GM21786 (cell line): ENCODE measurements at regions not wholly inside any gene's neighbourhood (a gene's known extent, or its start where the extent isn't known, plus 50 kb on each side); places are given as distances from the start of the nearest gene placed in this dataset.

ENCODE experiments used
- ATAC-seq: cut with Tn5 transposase; IDR thresholded peaks from one replicate; pipeline ENCODE4 v1.9.1; 2021; ENCODE audit not compliant: unreplicated experiment

GRCh38 chr6:8219352-8219943 lies 117.1 kb upstream of the EEF1E1 start:
- ATAC-seq: peak; percentile 60

DNA sequence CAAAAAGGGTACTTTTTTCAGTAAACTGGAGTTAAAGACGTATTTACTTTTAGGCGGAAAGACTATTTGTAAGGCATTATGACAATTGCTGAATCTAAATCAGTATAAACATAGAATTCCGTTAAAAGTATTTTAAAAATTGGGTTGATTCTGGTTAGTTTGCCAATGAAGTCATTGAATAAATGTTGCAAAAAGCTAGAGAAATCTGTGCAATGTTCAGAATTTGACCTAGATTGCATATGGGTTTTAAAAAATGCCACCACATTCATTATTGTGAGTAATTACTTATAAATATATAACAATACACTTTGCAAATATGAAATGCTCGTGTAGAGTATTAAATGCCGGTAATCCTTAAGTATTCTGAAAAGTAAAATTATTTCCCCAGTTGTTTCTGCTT lies 116.5 kb upstream of the EEF1E1 start:
- ATAC-seq: no peak

DNA sequence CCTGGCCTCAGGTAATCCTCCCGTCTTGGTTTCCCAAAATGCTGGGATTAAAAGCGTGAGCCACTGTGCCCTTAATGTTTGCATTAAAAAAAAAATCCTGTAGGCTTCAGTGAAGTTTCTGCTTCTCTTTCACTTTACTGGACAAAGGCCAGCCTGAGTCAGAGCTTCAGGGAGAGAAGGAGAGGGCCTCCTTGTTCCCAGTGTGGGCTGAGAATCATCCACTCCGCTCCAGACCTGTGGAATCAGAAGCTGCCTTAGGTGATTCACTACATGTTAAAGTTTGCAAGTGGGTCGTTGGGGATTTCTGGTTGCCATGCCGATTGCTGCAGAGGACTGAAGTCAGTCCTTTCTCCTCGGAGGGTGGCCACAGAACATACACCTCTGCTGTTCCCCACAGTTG lies 113.3 kb upstream of the EEF1E1 start:
- ATAC-seq: no peak

GRCh38 chr6:8213995-8214394 lies 111.6 kb upstream of the EEF1E1 start:
- no peak for ATAC-seq

- ATAC-seq: no peak
Measured at GRCh38 chr6:8212720-8213434, 110.5 kb upstream of the EEF1E1 start.

GRCh38 chr6:8207869-8208191 lies 105.5 kb upstream of the EEF1E1 start:
- no peak for ATAC-seq

- no peak for ATAC-seq
Measured at GRCh38 chr6:8207191-8207868, 105.0 kb upstream of the EEF1E1 start.

DNA sequence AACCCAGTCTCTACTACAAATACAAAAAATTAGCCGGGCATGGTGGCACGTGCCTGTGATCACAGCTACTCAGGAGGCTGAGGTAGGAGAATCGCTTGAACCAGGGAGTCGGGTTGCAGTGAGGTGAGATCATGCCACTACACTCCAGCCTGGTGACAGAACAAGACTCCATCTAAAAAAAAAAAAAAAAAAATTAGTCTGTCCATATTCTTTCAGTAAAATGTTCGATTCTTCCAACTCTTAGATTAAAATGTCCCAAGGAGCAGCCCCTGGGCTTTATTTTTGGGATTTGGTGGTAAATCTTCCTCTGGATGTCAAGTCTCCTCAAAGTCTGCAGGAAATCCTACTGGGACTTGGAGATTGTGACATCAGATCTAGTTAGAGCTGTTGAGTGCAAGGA lies 101.0 kb upstream of the EEF1E1 start:
- no peak for ATAC-seq

DNA sequence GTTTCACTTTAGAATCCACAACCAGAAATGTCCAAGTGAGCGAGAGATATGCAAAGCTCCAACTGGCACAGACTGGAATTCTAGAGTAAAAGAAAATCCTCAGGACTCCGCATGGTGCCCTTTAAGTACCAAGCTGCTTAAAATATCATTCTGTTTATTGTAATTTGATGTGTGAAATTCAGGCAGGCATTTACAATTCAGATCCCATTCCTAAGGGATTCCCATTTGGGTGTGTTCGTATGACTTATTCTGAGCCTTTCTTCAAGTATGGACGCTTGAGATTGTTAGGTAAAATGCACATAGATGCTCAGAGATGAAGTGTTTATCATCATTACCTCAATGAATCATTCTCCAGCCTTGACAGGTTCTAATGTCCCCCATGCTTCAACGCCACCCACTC lies 99.3 kb upstream of the EEF1E1 start:
- ATAC-seq: no peak

- no peak for ATAC-seq
Measured at GRCh38 chr6:8200255-8200654, 97.9 kb upstream of the EEF1E1 start.

GRCh38 chr6:8195714-8196102 lies 93.4 kb upstream of the EEF1E1 start:
- ATAC-seq: no peak

DNA sequence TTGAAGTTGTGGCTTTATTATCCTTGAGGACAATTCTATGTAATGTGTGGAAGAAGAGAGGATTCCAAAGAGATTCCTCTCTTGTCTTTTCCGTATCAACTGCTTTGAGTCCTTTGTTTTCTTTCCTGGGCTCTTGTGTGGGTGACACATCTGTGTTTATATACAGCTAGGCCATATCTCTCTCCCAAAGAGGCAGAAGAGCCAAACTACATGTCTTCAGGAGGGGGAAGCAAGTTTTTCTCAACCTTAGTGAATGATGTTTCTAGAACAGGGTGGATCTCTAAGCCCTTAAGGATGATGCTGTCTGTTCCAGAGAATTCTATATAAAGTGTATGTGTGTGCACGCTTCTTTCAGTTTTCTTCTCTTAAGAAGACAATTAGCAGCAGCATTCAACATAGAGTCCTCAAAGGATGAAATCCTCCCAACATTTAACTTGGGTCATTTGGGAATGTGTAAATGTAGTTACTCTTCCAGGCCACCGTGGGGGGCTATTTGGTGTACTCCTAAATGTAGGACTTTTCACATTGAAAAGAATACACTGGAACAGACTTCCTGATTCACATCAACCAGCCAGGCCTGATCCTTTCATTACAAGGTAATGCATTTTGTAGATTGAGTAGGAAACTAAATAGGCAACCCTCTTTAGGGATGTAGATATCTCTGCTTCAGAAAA lies 92.8 kb upstream of the EEF1E1 start:
- ATAC-seq: no peak

GRCh38 chr6:8194490-8194889 lies 92.1 kb upstream of the EEF1E1 start:
- ATAC-seq: no peak

- no peak for ATAC-seq
Measured at GRCh38 chr6:8193541-8193940, 91.2 kb upstream of the EEF1E1 start.

- no peak for ATAC-seq
Measured at GRCh38 chr6:8192597-8192996, 90.2 kb upstream of the EEF1E1 start.

DNA sequence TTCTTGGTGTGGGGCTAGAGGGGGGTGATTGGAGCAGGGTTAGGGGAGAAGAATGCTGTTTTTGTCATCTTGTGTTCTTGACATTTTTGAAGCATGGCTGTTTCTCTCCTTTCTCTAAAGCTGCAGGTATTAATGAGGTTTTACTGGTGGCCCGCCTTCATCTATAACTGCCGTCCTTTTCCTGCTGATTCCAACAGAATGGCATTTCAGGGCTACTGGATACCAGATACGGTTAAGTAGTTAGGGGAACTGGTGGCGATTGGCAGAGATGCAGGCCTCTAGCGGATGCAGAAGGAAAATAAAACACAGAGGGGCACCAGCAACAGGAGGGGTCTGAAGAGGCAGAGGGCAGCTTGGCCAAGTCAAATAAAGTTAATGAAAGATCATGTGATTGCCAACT lies 89.7 kb upstream of the EEF1E1 start:
- no peak for ATAC-seq

DNA sequence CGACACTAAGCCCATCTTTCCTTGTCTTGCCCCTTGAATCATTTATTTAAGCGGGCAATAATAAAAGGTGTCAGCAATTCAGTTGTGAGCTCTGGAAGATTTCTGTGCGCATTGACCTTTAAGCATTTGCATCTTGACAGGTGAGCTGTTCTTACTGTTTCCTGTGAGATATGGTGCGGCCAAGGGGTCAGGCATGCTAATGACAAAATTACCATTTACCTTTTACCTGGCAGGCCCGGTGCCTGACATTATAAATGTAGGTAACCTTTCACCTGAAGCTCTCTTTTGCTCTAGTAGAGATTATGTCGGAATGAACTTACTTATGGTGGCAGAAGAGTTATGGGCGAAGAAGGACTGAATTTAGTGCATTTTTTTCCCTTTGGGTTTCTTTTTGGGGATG lies 89.3 kb upstream of the EEF1E1 start:
- no peak for ATAC-seq

DNA sequence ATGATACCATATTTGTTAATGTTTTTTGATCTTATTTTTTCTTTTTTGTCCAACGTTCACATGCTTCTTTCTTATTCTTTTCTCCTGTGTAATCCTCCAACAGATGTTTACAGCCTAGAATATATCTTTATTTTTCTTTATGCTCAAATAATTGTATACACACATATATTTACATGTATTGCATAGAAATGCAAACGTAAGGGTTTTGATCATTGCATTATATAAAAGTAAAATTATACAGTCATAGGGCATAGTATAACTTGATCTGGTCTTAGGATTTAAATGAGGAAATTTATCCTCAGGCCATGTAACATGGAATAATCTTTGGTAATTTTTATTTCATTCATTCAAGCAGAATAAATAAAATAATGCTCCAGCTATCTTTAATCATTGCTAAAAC lies 84.9 kb upstream of the EEF1E1 start:
- ATAC-seq: no peak

DNA sequence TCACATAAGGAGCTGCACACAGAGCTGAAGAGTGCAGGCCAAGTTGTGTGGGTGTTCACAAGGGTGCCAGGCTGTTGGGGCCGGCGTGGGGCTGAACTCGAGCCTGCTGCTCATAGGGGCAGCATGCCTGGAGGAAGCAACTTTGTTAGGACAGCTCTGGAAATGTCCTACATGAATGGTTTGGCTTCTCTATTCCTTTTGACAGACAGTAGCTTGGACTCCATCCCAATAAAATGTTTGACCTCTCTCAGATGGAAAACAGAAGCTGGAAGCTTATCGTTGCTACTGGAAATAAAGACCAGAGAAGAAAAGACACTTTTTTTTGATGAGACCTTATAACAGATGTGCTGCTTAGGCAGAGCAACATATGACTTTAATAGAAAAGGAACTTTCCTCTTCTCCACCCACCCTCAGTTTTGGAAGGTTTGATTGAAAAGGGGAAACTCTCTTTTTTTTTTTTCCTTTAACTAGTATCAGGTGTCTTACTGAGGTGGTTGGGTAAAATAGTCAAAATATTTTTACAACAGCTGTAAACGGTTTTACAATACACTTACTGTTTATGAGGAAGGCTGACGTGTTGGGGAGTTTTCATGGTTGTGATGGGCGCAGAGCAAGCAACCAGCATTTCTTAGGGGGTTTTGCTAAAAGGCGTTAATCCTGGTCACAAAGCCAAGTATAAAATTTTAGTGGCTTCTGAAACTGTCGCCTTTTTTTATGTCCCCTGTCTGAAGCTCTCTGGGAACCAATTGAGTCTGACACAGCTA lies 80.7 kb upstream of the EEF1E1 start:
- ATAC-seq: no peak

DNA sequence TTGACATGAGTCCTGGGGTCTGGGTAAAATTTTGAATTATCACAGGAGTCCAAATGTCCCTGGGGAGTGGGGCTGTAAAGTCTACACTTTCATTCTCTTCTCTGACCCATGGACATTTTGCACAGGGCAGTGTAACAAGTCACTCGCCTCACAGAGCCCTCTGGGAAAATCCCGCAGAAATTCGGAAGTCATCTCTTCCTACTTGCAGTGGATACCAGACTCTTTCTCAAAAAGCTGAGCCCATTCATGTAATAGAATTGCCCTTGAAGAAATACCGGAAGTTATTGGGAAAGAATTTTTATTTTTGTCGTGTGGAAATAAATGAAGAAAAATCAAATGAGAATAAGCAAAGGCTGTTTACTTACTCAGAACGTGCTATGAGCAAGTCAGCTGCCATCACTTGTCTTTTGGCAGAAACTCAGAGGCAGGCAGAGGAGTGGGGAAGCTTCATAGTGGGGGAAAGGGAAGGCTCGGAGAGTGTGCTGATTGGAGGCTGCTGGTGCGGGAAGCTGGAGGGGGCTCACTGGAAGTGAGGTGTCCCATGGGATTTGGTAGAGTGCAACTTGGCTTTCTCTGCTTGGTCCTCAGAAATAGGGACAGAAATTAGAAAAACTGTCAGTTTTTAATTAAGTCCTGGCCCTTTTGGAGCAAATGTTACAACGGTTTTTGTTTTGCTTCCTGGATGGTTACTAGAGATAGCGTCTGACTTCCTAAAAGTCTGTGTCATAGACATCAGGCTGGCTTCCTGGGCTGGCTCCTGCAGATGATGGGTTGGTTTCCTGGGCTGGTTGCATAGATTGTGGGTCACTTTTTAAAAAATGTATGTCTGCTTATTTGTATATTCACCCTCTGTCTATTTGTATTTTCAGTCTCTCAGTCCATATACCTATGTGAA lies 79.8 kb upstream of the EEF1E1 start:
- ATAC-seq: no peak
